SK-N-MC (cell line): ENCODE measurements at regions not wholly inside any gene's neighbourhood (a gene's known extent, or its start where the extent isn't known, plus 50 kb on each side); places are given as distances from the start of the nearest gene placed in this dataset.

Experiments used
- EZH2 ChIP-seq: fragments of 200-600 bp; sonication (generic); IDR thresholded peaks from one replicate; pipeline ENCODE4 v1.6.1; 2017; ENCODE audit warnings: antibody characterized with exemption
- POLR2AphosphoS5 ChIP-seq: IDR thresholded peaks from 2 replicates; pipeline ENCODE4 v1.6.1; 2012; ENCODE audit warnings: mild to moderate bottlenecking, low read depth, low read length, borderline replicate concordance

GRCh38 chr9:32331240-32331639 is 53.2 kb upstream of the ACO1 start:
- TF ChIP-seq EZH2: no peak
- TF ChIP-seq POLR2AphosphoS5: no peak
